Loucy (cell line): ENCODE measurements at regions not wholly inside any gene's neighbourhood (a gene's known extent, or its start where the extent isn't known, plus 50 kb on each side); places are given as distances from the start of the nearest gene placed in this dataset.

Source experiments
- CTCF ChIP-seq: fragments of 200-600 bp; sonication (generic); conservative IDR thresholded peaks from 2 replicates; pipeline ENCODE4 v1.5.1; 2014; ENCODE audit warnings: mild to moderate bottlenecking, antibody characterized with exemption, low read length
- EZH2phosphoT487 ChIP-seq: fragments of 200-600 bp; IDR thresholded peaks from 2 replicates; pipeline ENCODE4 v1.6.1; 2018; ENCODE audit warnings: antibody characterized with exemption, mild to moderate bottlenecking, moderate library complexity, borderline replicate concordance

GRCh38 chr1:187498028-187498427 is 669.3 kb downstream of the PLA2G4A start:
- no peak for TF ChIP-seq CTCF
- no peak for TF ChIP-seq EZH2phosphoT487
